NCI-H2107 (cell line): ENCODE measurements at regions not wholly inside any gene's neighbourhood (a gene's known extent, or its start where the extent isn't known, plus 50 kb on each side); places are given as distances from the start of the nearest gene placed in this dataset.
"Not testable (repeated sequence)": the region's sequence is repeated elsewhere in the genome, so short reads cannot be mapped to it uniquely, and the experiment has no call there.

ENCODE experiments used
- DNase-seq: peaks from one replicate; lab custom pipeline; 2025; lab: John Stamatoyannopoulos, UW

GRCh38 chr17:53765609-53766008, 57.1 kb upstream of the KIF2B start:
- DNase-seq, result no peak

GRCh38 chr17:53765129-53765528, 57.6 kb upstream of the KIF2B start:
- no peak for DNase-seq

- no peak for DNase-seq
Observed at GRCh38 chr17:53757559-53757958, 65.2 kb upstream of the KIF2B start.

GRCh38 chr17:53757116-53757515, 65.6 kb upstream of the KIF2B start:
- DNase-seq, result not testable (repeated sequence)

- no peak for DNase-seq
Observed at GRCh38 chr17:53749178-53749577, 73.5 kb upstream of the KIF2B start.

- not testable (repeated sequence) for DNase-seq
Observed at GRCh38 chr17:53748159-53748820, 74.4 kb upstream of the KIF2B start.

- DNase-seq, result no peak
Observed at GRCh38 chr17:53740312-53740711, 82.4 kb upstream of the KIF2B start.

GRCh38 chr17:53736516-53737240, 86.0 kb upstream of the KIF2B start:
- no peak for DNase-seq

- DNase-seq, result no peak
Observed at GRCh38 chr17:53724726-53725125, 98.0 kb upstream of the KIF2B start.

- no peak for DNase-seq
Observed at GRCh38 chr17:53722407-53722806, 100.3 kb upstream of the KIF2B start.

- no peak for DNase-seq
Observed at GRCh38 chr17:53721101-53721500, 101.6 kb upstream of the KIF2B start.

GRCh38 chr17:53719229-53719628, 103.5 kb upstream of the KIF2B start:
- DNase-seq, result no peak

- DNase-seq, result no peak
Observed at GRCh38 chr17:53707566-53707965, 115.2 kb upstream of the KIF2B start.

GRCh38 chr17:53696286-53696685, 126.4 kb upstream of the KIF2B start:
- no peak for DNase-seq

- DNase-seq, result no peak
Observed at GRCh38 chr17:53687324-53687723, 135.4 kb upstream of the KIF2B start.

GRCh38 chr17:53680745-53681144, 142.0 kb upstream of the KIF2B start:
- DNase-seq, result no peak

- DNase-seq, result no peak
Observed at GRCh38 chr17:53668854-53669253, 153.9 kb upstream of the KIF2B start.

- DNase-seq, result no peak
Observed at GRCh38 chr17:53662608-53663007, 160.1 kb upstream of the KIF2B start.

- DNase-seq, result no peak
Observed at GRCh38 chr17:53659181-53659580, 163.5 kb upstream of the KIF2B start.

- DNase-seq, result no peak
Observed at GRCh38 chr17:53655591-53655990, 167.1 kb upstream of the KIF2B start.

- no peak for DNase-seq
Observed at GRCh38 chr17:53649201-53649600, 173.5 kb upstream of the KIF2B start.

GRCh38 chr17:53646835-53647234, 175.9 kb upstream of the KIF2B start:
- no peak for DNase-seq

GRCh38 chr17:53640808-53641207, 181.9 kb upstream of the KIF2B start:
- DNase-seq, result no peak

GRCh38 chr17:53635444-53635843, 187.3 kb upstream of the KIF2B start:
- DNase-seq, result no peak
